ENCODE measurements at regions not wholly inside any gene's neighbourhood (a gene's known extent, or its start where the extent isn't known, plus 50 kb on each side); places are given as distances from the start of the nearest gene placed in this dataset.
A peak's percentile ranks its signal among the peaks of the same experiment; 100 is the strongest.

GRCh38 chr5:149441986-149442385, 62.9 kb upstream of the IL17B start:
- no peak for DNase-seq

- no peak for DNase-seq
Observed at GRCh38 chr5:149441194-149441753, 62.2 kb upstream of the IL17B start.

DNA sequence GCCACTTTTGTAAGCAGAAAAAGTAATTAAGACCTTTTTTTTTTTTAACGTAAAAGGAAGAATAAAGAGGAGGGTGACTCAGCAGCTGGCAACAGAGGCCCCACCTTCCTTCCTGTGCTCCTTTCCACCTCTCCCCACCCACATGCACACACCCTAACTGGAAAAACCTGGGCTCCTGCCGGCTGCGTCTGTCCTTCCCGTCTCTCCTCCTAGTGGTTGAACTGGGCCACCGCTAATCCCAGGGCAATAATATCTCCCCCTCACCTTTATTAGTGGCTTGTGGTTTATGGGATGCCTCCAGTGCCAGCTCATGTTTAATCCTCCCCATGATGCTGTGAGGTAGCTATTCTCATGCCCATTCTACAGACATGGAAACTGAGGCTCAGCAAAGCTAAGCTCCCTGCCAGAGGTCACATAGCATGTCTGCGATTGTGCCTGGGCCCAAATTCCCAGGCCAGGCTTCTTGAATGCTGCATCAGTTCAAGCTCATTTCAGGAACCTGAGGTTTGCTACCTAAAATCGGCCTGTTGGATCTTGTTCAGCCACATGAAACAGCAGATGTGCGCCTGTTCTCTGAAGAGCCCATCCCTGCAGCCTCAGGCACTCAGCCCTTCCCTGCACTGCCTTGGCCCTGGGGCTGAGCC, 60.9 kb upstream of the IL17B start:
- peak; percentile 7 for DNase-seq

DNA sequence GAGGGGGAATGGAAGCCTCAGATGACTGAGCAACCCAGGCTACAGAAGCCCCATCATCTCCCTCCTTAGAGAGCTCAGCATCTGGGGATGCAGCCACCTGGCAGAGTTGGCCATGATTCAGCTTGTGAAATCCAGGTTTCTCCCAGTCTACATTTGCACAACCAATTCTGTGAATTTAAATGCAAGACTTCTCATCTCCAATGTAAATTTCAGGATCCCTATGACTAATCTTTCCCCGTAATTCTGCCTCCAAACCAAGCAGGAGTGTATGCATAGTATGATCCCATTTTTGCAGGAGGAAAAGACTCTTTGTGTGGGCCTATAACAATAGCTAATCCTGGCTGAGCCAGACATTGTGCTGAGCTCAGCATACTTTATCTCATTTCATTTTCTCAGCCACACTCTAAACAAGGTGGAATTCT, 59.6 kb upstream of the IL17B start:
- DNase-seq: no peak

GRCh38 chr5:149438281-149438680, 59.2 kb upstream of the IL17B start:
- DNase-seq: no peak

DNA sequence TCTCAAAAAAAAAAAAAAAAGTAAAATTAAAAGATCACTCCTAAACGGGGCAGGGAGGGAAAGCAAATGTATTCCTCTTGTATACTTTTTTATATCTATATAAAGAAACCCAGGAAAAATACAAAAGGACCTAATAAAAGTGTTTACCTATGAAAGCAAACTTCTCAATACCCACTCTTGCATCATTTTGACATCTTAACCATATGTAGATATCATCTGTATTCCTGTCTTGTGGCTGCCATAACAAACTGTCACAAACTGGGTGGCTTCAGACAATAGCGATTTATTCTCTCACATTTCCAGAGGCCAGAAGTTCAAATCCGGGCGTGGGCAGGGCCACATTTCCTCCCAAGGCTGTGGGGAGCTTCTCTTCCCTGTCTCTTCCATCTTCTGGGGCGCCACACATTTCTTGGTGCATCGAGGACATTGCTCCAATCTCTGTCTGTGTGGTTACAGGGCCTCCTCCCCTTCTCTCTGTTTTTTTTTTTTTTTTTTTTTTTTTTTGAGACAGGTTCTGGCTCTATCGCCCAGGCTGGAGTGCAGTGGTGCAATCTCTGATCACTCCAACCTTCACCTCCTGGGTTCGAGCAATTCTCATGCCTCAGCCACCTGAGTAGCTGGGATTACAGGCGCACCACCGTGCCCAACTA, 58.4 kb upstream of the IL17B start:
- DNase-seq: no peak

GRCh38 chr5:149435660-149436059, 56.6 kb upstream of the IL17B start:
- DNase-seq: no peak

DNA sequence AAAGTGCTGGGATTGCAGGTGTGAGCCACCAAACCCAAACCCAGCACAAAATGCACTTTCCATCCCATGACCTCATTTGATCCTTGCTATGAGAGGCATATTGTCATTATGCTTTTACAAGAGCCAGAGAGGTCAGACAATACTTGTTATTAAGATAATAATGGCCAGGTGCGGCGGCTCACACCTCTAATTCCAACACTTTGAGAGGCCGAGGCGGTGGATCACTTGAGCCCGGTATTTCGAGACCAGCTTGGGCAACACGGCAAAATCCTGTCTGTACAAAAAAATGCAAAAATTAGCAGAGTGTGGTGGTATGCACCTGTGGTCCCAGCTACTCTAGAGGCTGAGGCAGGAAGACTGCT, 55.9 kb upstream of the IL17B start:
- DNase-seq: no peak

- DNase-seq: peak; percentile 31
Observed at GRCh38 chr5:149434162-149435014, 55.3 kb upstream of the IL17B start.

DNA sequence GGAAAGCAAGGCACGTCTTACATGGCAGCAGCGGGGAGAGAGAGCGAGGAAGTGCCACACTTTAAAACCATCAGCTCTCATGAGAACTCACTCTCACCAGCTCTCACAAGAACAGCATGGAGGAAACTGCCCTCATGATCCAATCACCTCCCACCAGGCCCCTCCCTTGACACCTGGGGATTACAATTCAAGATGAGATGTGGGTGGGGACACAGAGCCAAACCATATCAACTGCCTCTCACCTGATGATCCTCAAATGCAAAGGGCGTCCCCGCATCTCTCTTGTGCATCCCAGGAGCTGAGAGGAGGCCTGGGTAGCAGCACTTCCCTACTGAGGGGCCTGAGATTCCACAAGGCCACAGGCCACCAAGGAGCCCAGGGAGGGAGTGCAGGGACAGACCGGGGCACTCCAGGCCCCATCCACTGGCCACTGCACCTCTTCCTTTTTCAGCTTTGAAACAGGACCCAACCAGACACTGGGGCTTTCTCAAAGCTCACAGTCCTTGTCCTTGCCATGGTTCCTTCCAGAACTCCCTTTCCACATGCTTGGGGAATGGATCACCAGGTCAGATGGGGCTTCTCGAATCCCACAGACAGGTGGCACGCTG, 54.5 kb upstream of the IL17B start:
- DNase-seq: no peak

GRCh38 chr5:149432911-149433401, 53.9 kb upstream of the IL17B start:
- DNase-seq: no peak

DNA sequence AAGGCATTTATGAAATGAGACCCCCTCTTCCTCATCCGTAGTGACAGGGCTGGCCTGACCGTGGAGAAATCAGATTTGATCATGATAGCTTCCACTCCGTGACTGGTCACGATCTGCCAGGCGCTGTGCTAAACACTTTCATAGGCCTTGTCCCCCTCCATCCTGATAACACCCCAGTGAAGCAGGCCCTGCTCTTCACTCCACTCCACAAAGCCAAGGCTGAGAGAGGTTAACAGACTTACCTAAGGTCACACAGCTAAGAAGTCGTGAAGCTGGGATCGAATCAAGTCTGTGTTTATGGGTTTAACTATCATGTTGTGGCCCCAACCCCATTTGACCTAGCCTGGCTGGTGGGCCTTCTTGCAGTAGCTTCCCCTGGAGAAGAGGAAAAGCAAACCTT, 53.3 kb upstream of the IL17B start:
- no peak for DNase-seq

DNA sequence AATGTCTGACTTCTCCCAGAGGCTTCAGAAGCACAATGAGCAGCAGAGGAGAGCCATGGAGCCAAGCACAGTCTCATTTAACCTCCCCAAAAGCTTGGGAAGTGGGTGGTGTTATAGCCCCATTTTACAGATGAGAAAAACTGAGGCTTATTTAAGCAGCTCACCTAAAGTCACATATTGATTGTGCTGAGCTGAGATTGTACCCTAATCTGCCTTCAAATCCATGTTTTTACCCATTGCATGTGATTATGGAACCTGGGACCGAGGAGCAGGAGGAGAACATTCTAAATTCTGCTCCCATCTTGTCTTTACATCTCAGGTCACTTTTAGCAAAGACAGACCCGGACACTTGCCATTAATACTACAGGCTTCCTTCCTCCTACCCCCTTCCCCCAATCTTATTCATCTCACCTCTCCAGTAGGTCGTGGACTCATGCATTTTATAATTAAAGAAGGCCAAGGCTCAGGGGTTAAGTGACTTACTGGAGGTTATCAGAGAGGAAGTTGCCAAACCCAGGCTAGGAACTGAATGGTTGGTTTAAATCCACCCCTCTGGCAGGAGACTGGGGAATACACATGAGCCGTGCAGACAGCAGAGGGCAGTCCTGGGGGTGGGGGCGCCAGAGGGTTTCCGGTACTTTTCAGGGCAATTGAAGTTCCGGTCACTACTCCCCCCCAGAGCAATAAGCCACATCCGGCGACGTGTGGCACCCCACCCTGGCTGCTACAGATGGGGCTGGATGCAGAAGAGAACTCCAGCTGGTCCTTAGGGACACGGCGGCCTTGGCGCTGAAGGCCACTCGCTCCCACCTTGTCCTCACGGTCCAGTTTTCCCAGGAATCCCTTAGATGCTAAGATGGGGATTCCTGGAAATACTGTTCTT, 51.0 kb upstream of the IL17B start:
- DNase-seq: no peak
